Activated CD4-positive, CD25-positive, alpha-beta regulatory T cell (primary cell): ENCODE measurements at regions not wholly inside any gene's neighbourhood (a gene's known extent, or its start where the extent isn't known, plus 50 kb on each side); places are given as distances from the start of the nearest gene placed in this dataset.

Source experiments
- DNase-seq, 4 experiments: peaks; one replicate each; lab custom pipeline; 2025; lab: John Stamatoyannopoulos, UW

DNA sequence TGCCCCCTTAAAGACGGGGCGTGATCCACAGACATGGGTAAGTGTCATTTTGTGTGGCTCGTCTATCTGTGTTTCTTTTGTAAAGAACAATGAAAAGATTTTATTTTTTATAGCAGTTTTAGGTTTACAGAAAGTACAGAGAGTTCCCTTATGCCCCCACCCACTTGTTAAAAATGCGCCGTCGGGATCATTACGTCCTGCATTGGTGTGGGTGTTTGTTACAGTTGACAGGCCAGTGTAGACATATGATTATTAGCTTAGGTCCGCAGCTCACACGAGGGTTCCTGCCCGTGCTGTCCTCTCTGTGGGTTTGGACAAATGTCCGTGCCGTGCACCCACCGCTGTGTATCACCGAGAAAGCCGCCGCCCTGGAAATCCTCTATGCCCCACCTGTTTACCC lies 50.5 kb downstream of the RGS12 start:
- no peak for DNase-seq

DNA sequence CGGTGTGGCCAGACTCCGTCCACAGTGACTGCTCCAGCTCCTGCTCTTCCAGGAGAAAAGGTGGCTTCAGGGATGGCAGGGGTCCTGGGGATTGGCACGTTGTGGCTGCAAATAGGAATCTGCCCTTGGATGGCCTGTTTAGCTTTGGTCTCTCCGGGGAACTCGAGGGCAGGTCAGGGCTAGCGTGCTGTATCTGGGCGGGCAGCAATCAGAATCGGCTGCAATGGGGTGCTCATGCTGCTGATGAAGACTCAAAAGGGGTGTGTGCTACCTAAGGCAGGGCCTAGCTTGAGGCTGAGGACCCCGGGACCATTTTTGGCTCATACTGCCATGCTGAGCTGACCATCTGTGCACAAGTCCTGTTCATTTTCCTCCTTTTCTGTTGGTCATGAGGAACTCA lies 51.3 kb downstream of the RGS12 start:
- DNase-seq, result no peak

DNA sequence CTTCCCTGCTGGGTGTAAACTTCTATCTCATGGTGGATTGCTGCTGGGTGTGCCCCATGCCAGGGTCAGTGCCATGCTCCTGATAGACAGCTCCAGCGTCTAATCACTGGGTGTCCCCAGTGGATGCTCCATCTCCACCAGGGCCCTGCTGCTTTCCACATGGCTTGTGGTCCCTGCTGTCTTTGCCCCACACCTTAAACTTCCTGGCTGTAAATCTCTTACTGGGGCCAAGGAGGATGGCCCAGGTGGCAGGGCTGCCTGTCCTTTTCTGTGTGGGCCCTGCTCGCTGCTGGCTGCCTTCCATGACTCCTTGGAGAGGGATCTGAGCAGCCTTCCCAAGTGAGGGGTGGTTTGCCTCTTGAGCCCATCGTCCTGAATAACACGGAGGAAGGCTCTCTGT lies 51.8 kb downstream of the RGS12 start:
- DNase-seq, result no peak

DNA sequence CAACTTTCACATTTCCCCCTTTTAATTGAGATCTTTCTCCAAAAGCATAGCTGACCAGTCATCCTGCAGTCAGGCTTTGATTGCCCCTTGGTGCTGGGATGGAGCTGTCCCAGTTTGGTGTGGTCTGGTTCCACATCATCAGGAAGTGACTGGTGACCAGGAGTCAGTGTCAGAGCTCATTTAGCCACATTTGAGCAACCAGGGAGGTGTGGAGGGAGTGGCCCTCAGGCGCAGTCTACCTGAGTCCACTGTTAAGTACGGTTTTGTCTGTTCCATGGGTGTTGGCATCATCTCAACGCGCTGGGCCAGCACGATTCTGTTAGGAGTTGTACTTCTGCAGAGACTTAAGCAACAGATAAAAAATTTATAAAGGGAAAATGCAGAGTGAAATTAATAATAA lies 52.6 kb downstream of the RGS12 start:
- no peak for DNase-seq

- DNase-seq, result peak in 1 of 4 experiments; percentile 16
Measured at GRCh38 chr4:3346146-3346545, 53.3 kb downstream of the RGS12 start.

GRCh38 chr4:3347871-3348270 lies 55.0 kb downstream of the RGS12 start:
- no peak for DNase-seq

- DNase-seq, result no peak
Measured at GRCh38 chr4:3348621-3349020, 55.8 kb downstream of the RGS12 start.

DNA sequence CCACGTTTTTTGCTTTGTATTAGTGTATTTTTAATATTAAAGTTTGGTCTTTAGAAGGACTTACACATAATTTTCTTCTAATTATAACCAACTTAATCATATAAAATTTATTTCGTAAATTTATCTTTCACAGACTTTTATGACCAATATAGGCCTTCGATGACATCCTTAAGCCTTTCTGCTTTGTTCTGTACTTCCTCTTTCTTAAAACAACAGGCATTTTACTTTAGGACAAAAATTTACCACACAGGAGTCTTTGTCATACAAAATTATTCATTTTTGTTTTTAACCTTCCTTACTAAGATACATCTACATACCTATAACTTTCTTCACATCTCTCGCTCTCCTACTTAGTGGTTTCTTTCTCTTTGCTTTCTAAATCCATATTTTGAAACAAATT lies 56.3 kb downstream of the RGS12 start:
- DNase-seq, result no peak

DNA sequence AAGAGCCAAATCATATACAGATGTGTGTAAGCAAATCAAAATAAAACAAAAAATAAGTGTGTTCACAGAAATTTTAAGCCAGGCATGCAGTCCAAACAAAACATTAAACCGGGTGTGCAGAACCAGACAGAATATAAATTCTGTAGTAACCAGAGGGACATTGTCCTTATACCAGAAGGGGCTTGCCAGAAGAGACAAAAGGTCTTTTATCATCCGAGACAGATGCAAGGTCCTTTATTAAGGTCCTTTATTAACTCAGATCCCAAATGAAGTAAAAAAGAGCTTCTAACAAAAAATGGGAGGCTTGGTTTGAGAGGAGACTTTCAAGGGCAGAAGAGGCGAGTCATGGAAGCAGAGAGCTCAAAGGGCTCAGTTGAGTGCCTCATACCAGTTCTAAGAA lies 59.2 kb downstream of the RGS12 start:
- DNase-seq, result no peak

DNA sequence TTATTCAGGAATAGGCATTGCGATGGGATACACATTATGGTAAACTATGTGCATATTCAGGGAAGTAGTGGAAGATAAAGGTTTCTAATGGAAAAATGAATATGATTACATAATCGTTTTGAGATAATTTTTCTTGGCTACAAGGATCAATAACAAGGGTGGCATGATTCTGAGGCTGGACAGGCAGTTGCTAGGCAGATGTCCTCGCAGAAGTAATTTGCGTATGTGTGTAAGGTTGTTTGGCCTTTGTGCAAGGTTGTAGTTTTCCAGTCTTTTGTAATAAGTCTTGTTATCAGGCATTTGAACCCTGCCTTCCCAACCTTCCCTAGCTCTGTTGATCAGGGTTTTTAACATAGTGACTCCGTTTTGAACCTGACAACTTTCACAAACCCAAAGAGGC lies 59.7 kb downstream of the RGS12 start:
- DNase-seq, result no peak

DNA sequence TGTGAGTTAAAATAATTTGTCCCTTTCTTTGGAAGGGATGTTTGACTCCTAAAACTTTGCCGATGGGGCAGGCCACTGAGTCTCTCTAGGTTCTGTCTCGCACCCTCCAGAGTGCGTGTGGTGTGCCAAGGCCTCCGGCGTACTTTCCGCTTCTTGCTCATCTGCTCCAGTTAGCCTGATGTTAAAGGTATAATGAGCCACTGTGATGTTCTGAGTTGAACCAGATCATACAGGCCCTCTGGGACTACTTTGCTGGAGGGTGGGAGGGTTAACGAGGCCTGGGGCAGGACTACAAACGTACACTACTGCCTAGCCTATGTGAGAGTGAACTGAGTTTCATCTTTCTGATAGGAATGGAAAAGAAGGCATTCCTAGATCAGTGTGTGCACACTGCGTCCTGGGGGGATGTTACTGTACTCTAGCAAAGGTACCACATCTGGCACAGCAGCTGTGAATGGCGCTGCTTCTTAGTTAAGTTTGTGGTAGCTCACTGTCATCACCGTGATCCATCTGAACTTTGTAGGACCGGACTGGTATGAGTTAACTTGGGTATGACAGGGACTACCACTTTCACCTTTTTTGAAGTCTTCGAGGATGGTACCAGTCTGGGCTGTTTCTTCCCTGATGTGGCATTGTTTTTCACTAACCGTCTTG lies 60.2 kb downstream of the RGS12 start:
- no peak for DNase-seq

GRCh38 chr4:3353752-3354454 lies 61.1 kb downstream of the RGS12 start:
- no peak for DNase-seq

DNA sequence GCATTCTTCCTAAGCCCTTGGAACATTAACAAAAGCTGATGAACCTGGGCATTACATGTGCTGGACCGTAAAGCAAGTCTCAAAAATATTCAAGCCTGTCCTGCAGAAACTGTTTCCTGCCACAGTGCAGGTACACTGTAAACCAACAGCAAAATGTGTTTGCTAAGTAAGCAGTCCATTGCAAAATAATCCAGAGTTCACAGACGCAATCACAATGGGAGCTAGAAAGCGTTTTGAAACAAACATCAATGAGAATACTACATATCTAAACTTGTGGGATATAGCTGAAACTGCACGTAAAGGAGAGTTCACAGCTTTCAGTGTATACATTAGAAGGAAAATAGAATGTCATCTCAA lies 61.6 kb downstream of the RGS12 start:
- DNase-seq, result no peak

DNA sequence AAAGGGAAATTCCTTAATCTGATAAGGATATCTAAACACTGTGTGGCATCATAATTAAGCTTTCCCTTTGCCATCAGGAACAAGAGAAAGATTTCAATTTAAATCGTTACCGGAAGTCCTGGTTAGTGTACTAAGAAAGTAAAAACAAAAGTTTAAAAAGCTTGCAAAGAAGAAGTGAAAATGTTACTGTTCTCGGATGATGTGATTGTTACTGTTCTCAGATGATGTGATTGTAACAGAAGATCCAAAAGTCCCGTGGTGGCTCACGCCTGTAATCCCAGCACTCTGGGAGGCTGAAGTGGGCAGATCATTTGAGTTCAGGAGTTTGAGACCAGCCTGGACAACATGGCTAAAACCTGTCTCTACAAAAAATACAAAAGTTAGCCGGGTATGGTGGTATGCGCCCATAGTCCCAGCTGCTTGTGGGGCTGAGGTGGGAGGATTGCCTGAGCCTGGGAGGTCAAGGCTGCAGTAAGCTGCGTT lies 62.5 kb downstream of the RGS12 start:
- no peak for DNase-seq

- DNase-seq, result no peak
Measured at GRCh38 chr4:3358656-3359055, 65.8 kb downstream of the RGS12 start.

- DNase-seq, result no peak
Measured at GRCh38 chr4:3360777-3361176, 68.0 kb downstream of the RGS12 start.

GRCh38 chr4:3361406-3361805 lies 68.6 kb downstream of the RGS12 start:
- DNase-seq, result no peak

- no peak for DNase-seq
Measured at GRCh38 chr4:3361896-3362295, 69.1 kb downstream of the RGS12 start.

DNA sequence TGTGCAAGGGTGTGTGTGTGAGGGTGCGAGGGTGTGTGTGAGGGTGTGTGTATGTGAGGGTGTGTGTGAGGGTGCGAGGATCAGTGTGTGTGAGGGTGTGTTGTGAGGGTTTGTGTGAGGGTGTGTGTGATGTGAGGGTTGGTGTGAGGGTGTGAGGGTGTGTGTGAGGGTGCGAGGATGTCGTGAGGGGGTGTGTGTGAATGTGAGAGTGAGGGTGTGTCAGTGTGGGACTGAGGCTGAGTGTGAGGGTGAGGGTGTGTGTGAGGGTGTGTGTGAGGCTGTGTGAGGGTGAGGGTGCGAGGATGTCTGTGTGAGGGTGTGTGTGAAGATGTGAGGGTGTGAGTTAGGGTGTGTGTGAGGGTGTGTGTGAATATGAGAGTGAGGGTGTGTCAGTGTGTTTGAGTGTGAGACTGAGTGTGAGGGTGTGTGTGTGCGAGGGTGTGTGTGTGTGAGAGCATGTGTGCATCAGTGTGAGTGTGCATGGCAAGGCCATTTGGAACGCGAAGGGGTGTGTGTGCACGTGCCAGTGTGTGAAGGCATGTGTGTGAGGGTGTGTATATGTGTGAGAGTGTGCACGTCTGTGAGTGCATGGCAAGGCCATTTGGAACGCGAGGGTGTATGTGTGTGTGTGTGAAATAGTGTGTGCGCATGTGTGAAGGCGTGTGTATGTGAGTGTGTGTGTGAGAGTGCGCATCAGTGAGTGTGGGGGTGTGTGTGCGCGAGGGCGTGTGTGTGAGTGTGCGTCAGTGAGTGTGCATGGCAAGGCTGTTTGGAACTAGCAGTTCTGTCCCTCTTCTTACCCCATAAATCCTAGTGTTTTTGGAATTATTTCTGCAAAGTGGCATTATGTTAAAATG lies 69.8 kb downstream of the RGS12 start:
- no peak for DNase-seq

DNA sequence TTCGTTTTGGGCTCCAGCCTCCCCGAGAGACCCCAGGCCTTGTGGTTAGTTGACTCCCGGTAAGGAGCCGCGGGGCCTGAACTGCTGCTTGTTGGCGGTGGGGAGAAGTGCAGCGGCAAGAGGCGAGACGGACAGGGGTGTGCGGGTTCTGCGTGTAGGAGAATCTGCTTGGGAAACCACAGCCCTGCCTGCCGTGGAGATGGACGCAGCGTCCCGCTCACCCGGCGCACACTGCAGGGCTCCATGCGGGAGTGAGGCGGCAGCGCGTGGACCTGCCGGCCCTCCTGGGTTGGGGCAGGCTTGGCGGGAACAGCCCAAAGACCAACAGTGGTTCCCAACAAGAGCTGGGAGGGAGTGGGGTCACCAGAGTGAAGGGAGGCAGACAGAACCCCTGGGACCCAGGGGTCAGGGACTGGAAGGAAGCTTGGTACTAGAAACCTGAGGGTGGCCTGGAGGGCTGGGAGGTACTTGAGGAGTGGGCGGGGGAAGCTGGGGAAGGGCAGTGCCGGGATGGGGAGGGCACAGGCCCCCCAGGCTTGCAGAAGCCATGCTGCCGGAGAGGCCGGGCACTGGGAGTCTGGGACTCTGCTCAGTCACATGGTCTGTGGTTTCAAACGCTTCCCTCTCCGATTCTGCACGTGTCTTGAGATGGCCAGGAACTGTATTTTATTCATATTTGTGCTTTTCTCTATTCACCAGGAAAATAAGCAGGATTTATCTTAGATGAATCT lies 70.8 kb downstream of the RGS12 start:
- DNase-seq, result no peak

GRCh38 chr4:3364199-3364598 lies 71.4 kb downstream of the RGS12 start:
- no peak for DNase-seq

GRCh38 chr4:3364634-3365314 lies 72.0 kb downstream of the RGS12 start:
- DNase-seq, result no peak
